HPDE6-E6E7 (cell line): ENCODE measurements at regions not wholly inside any gene's neighbourhood (a gene's known extent, or its start where the extent isn't known, plus 50 kb on each side); places are given as distances from the start of the nearest gene placed in this dataset.
A peak's percentile ranks its signal among the peaks of the same experiment; 100 is the strongest.

Experiments
- DNase-seq: peaks from one replicate; pipeline ENCODE4 v3.0.0; 2011; ENCODE audit warnings: missing footprints; ENCODE audit errors: extremely low spot score

DNA sequence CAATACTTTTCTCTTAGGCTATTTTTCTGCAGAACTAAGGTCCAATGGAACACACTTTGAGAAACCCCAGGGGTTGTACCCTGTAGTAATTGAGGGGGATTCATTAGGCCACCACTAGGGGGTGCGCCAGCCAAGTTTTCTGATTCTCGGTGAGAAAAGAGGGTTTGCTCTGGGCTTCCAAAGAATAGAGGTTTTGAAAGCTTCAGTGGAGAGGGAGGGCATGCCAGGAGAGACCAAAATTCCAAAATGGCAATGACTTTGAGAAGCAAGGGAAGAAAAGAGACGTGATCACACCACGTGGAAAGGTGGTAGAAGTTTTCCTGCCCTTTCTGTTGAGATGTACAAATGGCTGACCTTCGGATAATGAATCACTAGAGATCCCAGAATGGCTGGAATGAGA, 323.3 kb downstream of the RPS6KC1 start:
- peak; percentile 50 for DNase-seq

DNA sequence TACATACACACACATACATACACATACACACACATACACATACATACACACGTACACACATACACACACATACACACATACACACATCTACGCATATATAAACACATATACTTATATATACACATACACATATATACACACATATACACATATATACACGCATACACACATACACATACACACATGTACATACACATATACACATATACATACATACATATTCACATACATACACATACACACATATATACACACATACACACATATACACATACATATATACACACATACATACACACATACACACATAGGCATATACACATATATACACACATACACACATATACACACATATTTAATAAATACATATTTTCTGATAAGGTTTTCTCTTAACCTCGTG, 324.0 kb downstream of the RPS6KC1 start:
- DNase-seq: no peak

DNA sequence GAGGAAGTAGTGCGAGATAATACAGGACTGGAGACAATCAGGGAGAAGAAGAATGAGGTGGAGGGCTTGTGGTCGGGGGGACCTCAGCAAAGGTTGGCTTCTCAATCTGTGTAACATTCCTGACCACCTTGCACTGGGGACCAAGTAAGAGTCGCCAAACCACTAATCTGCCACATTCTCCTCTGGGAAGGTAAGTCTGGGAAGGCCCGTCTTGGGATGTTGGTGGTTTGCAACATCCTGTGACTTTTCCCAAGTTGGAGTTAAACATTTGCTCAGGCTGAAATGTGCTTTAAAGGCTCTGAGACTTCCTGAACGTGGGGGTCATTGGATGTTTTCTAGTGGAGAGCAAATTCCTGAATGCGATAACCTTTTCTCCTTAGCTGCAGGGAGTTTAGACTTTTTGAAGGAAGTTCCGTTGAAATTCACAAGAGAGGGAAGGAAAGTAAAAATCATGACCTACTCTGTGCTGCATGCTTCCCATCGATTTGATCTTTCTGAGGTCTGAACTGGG, 325.9 kb downstream of the RPS6KC1 start:
- no peak for DNase-seq

DNA sequence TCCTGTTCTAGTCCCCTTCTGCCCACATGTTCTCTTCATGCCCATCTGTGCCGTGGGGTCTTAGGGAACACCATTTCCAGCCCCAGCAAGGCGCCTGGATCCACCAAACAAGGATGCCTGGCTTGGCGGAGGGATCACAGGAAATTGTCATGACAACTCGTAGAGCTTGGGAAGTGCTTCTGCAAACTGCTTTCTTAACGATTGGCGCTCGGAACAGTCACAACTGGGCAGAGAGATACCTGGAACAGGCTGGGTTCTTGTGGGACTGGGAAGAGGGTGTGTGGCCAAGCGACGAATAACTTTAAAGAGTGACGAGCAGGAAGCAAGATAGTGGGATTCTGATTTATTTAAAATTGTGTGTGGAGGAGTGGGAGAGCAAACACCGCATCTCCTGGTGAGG, 329.8 kb downstream of the RPS6KC1 start:
- no peak for DNase-seq

DNA sequence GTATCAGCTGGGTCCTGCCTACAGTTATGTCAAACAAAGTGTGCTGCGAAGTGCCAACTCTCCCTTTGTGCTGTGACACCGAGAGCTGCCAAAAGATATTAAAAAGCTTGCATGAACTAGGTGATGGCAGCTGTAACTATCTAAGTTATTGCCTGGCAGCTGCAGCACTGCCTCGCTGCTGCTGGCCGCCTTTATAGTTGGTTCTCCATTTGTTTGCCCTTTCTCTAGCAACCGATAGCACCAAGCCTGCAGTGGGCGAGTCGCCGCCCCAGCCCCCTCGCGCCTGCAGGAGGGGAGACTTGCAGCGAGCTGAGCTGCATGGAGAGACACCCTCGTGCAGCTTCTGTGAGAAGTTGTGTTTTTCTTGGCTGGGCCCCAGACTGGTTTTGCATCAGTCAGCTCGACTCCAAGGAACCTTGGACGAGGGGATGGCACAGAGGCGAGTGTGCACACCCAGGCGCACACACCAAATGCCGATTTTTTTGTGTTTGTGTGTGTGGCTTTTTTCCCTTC, 330.6 kb downstream of the RPS6KC1 start:
- DNase-seq: no peak

DNA sequence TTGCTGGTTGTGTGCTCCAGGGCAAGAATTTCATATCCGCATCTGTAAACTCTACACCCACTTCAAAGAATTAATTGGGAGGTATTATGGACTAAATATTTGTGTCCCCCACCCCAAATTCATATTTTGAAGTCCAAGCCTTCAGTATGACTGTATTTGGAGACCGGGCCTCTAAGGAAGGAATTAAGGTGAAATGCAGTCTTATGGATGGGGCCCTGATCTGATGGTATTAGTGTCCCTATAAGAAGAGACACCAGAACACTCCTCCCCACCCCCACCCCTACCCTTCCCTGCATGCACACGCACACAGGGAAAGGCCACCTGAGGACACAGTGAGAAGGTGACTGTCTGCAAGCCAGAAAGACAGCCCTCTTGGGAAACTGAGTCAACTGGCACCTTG, 332.4 kb downstream of the RPS6KC1 start:
- DNase-seq: no peak

DNA sequence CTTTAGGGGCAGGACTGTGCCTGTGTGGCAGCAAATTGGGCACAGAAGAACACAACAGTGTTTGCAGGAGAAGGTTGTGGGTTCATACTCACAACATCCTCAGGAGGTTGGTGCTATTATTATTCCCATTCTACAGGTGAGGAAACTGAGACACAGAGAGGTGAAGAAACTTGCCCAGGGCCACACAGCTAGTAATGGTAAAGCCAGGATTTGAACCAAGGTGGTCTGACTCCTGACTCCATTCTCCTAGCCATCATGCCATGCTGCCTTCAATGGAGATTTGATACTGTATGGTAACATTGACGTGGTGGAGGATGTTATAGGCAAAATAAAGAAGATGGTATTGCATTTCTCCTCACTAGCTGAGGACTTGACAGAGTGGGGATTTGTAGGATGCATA, 334.2 kb downstream of the RPS6KC1 start:
- no peak for DNase-seq

DNA sequence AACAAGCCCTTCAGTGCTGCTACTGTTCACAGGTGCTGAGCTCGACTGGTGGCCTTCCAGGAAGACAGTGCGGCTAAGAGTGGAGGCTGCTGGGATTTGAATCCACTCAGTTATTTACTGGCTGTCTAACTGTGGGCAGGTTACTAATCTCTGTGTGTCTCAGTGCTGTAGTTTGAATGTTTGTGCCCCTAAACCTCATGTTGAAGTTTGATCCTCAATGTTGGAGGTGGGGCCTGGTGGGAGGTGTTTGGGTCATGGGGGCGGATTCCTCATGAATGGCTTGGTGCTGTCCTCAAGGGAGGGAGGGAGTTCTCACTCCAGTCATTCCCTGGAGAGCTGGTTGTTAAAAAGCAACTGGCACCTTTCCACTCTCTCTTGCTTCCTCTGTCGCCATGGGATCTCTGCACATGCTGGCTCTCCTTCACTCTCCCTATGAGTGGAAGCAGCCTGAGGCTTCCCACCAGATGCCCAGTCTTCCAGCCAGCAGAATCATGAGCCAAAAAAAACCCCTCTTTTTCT, 334.8 kb downstream of the RPS6KC1 start:
- DNase-seq: no peak

DNA sequence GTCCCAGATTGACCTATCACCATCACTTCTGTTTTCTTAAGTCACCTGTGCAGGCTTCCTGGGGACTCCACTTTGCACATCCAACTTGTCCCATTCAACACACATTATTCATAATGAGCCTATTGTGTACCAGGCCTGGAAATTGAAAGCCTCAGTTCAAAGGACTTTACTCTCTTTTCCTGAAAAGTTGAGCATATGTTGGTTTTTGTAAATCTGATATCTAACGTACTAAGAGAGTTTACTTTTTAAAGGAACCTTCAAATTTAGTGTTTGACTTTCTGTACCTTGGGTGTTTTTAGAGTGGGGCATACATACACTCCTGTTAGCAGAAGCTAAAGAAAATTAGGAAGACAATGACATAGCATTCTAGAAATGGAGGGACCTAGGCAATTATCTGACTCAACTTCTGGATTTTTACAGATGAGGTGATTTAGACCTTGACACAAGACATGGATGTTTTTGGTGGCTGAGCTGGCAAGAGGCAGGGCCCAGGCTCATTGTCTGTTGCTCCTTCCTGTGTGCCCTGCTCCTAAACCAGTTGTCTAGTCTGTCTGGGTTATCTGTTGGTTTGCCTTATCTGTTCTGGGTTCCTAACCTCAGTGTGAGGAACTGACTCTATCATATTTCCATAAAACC, 336.5 kb downstream of the RPS6KC1 start:
- DNase-seq: no peak

DNA sequence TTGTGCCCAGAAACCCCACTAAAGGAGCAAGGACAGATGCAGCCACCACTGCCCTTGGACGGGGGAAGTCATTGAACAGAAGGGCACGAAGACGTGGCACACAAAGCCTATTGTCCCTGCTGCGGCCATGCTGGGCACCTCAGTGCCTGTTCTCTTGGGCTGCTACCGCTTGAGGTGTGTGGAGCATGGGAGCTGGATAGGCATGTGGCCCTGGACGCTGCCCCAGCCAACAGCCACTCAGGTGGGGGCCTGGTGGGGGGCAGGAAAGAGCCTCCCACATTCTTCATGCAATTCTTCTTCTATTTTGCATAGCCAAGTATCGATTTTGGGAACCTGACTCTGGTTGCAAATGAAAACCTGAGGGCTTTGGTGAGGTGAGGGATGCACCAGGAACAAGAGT, 337.2 kb downstream of the RPS6KC1 start:
- DNase-seq: no peak

DNA sequence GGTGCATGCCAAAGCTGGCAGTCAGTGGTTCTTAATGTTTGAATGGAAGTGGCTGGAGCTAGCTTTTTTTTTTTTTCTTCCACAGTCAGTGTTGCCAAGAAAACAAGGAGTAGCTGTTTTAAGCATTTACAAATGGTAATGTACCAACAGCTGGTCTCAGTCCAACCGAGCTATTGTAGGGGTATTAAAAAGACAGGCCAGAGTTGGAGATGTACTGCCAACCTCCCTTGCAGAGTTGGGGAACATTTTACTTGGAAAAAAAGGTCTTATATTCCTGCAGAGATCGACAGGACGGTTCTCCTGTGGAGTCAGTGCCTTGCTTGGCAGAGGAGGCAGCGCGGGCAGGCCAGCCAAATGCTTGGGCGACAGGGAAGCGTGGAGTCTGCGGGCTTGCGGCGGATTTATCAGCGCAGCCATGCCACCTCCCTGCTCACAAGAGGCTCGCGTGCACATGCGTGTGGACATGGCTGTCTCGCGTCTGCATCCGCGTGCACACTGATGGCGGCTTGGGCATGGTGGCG, 338.1 kb downstream of the RPS6KC1 start:
- no peak for DNase-seq

DNA sequence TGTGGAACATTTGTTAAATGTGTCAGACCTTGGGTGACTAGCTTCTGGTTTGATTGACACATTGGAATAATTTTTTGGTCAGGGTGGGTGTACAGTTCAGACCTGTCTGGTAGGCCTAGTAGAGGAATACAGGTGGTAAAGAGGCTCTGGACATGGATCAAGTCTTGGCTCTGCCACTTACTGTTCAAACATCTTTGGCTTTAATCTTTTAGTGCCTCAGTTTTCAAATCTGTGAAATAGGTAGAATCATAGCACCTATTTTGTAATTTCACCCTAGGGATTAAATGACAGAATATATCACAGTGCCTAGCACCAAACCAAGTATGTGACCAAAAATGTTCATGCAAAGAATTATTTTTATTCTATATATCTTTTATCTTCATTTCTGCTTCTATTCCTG, 340.4 kb downstream of the RPS6KC1 start:
- DNase-seq: no peak

DNA sequence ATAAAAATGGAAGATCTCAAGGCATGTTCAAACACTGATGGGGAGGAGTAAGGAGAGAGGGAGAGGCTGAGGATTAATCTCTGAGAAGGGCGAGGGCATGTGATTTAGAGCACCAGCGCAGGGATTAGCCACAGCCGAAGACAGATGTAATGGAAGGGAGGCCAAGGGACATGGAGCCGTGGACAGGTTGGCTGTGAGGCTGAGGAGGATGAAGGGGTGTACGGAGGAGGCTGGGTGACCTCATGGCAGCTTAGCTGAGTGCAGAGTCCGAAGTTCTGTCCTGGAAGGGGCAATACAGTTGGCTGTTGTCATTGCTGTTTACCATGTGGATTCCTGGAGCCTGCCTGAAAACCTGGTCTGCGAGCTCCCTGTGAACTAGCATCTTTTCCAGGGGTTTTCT, 342.8 kb downstream of the RPS6KC1 start:
- DNase-seq: no peak

DNA sequence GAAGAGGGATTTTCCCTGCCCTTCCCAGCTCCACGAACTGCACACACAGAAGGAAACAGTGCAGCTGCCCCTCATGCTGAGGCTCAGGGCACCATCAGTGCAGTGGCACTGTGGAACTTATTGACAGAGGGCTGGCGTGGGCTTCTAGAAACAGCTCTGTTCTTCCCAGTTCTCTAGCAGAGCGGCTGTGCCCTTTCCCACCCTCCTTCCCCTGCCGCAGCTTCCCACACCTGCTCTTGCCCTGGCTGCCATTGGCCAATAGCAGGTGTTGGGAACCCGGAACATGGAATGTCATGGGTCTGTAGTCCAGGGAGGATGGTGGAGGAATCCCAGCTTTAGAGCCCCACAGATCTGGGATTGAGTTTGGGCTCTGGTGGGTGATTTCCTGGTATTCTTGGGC, 343.8 kb downstream of the RPS6KC1 start:
- DNase-seq: no peak

DNA sequence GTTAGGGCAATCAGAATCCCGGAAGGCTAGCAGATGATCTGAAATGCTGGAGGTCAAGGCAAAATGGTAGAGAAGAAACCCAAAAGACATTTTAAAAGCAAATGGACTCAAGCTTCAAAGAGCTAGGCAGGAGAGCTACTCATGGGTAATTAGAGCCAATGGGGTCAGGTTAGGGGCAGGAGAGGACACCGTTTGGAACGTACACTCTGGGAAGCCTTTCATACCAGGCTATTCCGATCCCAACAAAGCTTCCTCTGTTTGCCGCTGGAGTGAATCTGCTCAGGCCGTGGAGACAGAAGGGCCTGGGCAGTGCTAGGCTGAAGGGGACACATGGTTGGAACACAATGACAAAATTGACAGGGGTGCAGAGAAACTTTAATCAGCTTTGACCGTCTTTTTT, 346.6 kb downstream of the RPS6KC1 start:
- no peak for DNase-seq

DNA sequence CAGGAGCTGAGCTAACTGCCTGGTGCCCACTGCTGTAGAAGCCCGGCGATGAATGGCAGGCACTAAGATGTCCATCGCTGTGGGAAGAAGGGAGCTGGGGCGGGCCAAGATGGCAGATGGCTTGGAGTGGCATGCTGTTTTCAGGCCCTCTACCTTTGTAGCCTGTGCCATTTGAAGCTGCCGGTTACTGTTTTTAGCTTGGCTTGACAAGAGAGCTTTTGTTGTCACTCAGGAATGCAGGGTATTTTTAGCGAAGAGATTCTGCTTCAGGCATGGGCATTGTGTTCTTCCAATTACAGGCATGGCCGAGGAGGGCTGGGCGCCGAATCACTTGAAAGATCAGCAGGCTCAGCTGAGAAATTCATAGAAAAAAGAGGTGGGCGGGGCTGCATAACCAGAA, 348.7 kb downstream of the RPS6KC1 start:
- no peak for DNase-seq

DNA sequence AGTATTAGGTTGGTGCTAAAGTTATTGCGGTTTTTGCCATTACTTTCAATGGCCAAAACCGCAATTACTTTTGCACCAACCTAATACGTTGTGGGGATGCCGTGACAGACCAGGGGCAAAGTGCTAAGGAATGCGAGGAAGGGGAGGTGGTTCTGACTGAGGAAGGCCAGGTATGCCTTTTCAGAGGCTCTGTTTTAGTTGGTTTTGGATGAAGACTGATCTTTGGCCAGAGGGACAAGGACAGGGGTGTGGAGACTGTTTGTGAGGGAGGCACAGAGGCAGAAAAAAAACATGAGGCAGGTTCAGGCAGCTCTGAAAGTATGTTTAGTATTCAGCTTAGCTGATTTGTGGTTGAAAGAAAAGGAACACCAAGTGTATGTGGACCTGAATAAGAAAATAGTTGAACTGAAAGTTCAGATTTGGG, 358.2 kb downstream of the RPS6KC1 start:
- DNase-seq: no peak

DNA sequence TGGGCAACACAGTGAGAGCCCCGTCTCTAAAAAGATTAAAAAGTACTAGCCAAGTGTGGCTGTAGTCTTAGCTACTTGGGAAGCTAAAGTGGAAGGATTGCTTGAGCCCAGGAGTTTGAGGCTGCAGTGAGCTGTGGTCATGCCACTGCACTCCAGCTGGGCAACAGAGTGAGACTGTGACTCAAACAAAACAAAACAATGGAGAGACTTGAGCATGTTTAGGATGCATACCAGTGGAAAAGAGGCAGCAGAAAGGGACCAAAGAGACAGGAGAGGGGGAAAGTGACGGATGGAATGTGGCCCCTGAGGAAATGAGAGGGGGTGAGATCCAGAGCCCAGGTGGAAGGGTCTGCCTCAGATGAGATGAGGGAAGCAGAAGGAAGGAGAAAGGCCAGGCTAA, 358.9 kb downstream of the RPS6KC1 start:
- no peak for DNase-seq

DNA sequence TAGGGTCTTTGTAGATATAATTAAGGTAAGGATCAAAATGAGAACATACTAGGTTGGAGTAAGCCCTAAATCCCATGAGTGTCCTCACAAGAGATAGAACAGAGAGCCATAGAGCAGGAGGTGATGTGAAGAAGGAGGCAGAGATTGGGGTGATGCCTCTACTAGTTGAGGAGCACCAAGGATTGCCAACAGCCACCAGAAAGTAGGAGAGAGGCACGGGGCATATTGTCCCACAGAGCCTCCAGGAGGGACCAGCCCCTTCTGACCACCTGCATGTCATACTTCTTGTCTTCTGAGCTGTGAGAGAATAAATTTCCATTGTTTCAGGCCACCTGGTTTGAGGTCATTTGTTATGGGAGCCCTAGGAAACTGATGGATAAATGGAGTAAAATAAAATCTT, 363.3 kb downstream of the RPS6KC1 start:
- DNase-seq: no peak

DNA sequence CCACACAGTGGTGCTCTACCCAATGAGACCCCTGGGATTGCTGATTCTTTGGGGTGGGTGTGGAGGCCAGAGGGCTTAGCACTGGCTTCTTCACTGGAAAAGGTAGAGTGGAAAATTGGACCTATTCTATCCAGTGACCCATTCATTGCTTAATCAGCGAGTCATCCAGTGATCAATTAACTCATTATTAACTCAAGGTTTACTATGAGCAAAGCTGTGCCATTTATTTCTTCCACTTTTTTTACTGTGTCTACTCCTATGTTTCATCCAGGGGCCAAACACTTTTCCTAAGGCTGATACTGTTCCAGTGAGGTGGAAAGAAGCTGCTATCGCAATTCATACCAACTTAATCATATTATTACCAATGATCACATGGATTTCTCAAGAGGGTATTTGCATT, 363.9 kb downstream of the RPS6KC1 start:
- no peak for DNase-seq

DNA sequence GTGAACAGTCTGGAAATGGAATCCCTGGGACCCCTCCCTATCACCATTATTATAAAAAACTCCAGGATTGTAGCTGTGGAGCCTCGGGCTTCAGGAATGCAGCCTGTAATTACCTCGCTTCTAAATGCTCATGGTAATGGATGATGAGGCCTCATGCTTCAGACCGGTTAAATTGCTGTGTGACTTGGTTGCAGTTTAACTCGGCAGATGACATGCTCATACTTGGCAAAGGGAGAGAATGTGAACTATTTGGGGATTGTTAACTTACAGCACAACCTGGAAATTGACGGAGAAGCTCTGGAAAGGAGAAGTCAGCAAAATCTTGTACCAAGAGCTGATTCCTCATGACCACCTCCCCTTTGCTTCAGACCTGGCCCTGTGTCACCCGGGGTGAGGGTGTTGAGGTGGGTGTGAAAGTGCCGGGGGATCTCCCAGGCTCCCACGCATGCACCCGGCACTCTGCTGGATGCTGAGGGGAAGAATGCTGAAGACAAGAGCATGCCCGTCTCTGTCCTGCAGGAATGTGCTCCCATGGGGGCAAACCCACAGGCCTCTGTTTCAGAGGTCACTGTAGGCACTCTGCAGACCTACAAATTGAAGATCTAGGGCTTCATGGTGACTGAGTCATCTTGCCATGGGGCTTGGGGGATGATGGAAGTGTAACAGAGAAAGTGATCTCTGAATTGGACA, 364.8 kb downstream of the RPS6KC1 start:
- DNase-seq: no peak

DNA sequence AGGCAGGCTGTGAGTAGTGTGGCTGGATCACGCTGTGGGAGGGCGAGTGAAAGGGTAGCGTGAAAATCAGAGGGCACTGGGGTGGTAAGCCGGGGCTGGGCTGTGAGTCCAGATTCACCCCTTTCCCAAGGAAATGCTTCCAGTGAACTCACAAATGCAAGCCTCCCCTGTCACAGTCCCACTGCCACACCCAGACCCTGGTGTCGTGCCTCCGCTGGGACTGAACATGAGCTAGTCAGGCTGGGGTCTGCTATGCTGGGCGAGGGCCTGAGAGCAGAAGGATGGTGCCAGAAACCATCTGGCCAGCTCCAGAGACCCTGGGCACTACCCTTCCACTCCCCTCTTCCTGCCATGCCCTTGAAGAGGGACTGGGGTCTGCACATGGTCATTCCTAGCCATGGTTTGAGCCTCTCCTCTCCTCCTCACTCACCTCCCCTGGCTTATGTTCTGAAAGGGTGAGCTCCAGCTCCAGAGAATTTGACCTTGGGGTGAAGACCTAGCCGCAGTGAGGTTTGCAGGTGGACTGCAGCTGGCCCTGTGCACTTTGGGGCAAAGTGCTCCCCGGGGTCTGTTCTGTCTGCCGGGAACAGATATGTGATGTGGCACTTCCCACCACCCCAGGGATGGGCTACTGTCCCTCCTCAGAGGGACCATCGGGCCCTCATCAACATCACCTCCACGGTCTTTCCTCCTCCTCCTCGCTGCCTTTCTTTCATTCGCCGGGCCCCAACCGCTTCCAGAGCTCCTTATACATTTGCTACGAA, 365.6 kb downstream of the RPS6KC1 start:
- DNase-seq: no peak
